Dedifferentiated amniotic fluid mesenchymal stem cell (primary cell): ENCODE measurements at regions not wholly inside any gene's neighbourhood (a gene's known extent, or its start where the extent isn't known, plus 50 kb on each side); places are given as distances from the start of the nearest gene placed in this dataset.
A peak's percentile ranks its signal among the peaks of the same experiment; 100 is the strongest.
"Not testable (repeated sequence)": the region's sequence is repeated elsewhere in the genome, so short reads cannot be mapped to it uniquely, and the experiment has no call there.

Source experiments
- DNase-seq: peaks from one replicate; pipeline ENCODE4 v3.0.0-alpha.2; 2016; ENCODE audit errors: extremely low spot score

GRCh38 chr12:89883630-89884389, 175.2 kb upstream of the ATP2B1 start:
- no peak for DNase-seq

GRCh38 chr12:89882792-89883191, 174.2 kb upstream of the ATP2B1 start:
- DNase-seq, result no peak

DNA sequence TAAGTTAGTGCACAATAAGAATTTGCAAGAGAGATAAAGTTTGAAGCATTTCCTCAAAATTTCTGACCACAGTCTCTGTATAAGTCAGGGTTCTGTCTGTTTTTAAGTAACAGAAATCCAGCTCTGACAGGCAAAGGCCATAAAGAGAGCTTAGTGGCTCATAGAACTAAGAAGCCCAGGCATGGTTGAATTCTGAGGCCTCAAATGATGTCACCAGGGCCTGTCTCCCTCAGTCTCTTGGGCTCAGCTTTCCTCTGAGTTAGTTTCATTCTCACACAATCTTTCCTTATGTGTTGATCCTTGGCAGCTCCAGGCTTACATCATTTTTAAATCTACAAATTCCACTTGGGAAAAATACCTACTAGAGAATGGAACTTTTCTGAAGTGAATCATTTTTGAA, 173.4 kb upstream of the ATP2B1 start:
- peak; percentile 85 for DNase-seq

- no peak for DNase-seq
Measured at GRCh38 chr12:89880690-89881350, 172.2 kb upstream of the ATP2B1 start.

GRCh38 chr12:89879766-89880165, 171.1 kb upstream of the ATP2B1 start:
- no peak for DNase-seq

DNA sequence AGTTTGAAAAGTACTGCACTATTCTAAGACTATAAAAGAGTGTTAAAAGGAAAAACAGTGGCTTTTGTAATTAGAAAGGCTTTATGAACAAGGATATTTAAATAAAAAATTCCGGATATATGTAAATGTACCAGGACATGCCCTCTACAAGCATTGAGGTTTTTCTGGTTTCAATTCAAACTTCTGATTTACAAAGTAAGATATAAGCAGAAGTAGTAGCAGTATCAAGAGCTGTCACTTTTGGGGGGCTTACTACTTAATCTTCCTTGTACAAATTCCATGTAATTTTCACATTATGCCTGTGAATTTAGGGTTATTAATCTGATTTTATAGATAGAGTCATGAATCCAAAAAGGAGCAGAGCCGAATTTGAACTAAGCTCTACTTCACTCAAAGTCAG, 170.3 kb upstream of the ATP2B1 start:
- DNase-seq, result no peak

GRCh38 chr12:89878327-89878726, 169.7 kb upstream of the ATP2B1 start:
- DNase-seq, result no peak

GRCh38 chr12:89877671-89878070, 169.0 kb upstream of the ATP2B1 start:
- DNase-seq, result no peak

DNA sequence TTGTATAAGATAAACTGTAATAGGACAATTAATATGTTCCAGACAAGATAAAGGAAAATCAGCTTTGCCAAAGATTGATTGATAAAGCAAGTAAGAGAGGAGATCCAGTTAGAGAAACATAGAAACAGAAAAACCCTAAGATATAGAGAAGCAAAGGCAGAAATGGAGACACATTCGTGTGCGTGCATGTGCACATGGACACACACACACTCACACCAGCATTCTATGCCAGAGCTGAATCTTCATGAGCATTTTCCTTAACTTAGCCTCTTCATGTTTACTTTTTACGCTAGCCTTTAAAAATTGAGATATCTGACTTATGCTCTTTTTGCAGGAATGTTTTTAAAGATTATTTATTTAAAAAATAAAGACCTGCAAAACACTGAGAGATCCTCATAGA, 168.5 kb upstream of the ATP2B1 start:
- no peak for DNase-seq

- DNase-seq, result no peak
Measured at GRCh38 chr12:89875809-89876208, 167.2 kb upstream of the ATP2B1 start.

DNA sequence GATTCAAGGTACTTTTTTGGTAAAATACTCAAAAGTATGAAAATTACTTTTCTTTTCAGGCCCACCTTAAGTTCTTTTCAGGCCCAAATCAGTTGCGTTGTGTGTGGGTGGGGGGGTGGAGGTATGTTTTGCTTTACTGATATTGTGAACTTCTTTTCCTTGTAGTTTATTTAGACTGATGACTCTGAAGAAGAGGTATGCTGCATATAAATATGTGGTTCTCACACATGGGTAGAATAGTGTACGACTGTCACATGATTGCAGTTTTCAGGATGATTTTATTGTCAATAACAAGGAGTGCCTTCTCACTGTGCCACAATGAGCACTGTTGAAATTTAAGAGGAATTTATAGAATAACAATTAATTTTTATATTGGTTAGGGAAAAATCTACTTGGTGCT, 166.6 kb upstream of the ATP2B1 start:
- no peak for DNase-seq

GRCh38 chr12:89874146-89874545, 165.5 kb upstream of the ATP2B1 start:
- no peak for DNase-seq

DNA sequence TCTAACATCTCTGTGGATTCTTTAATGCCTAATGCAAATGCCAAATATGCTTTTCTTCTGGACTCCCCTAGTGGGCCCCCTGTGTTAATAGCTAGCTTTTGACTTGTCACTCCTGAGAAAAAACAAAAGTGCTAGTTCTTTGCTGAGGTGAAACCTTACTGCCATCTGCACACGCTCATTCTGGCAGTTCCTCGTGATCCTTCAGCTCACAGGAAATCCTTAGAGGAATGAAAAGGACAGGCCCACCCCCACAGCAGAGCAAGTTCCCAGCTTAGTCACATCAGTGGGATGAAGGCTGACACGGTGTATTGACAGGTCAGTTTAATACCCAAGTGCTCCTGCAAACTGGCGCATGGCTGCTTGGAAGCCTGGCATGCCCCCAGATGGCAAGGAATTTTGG, 165.1 kb upstream of the ATP2B1 start:
- no peak for DNase-seq

- DNase-seq, result no peak
Measured at GRCh38 chr12:89872922-89873630, 164.4 kb upstream of the ATP2B1 start.

- no peak for DNase-seq
Measured at GRCh38 chr12:89870413-89871184, 162.0 kb upstream of the ATP2B1 start.

DNA sequence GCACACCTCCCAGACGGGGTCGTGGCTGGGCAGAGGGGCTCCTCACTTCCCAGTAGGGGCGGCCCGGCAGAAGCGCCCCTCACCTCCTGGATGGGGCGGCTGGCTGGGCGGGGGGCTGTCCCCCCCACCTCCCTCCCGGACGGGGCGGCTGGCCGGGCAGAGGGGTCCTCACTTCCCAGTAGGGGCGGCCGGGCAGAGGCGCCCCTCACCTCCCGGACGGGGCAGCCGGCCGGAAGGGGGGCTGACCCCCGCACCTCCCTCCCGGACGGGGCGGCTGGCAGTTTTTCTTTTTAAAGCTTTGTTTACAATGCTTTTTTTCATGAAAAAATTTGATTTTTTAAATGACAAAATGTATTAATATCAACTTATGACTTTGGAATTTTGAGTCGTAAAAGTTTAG, 159.0 kb upstream of the ATP2B1 start:
- DNase-seq, result not testable (repeated sequence)

DNA sequence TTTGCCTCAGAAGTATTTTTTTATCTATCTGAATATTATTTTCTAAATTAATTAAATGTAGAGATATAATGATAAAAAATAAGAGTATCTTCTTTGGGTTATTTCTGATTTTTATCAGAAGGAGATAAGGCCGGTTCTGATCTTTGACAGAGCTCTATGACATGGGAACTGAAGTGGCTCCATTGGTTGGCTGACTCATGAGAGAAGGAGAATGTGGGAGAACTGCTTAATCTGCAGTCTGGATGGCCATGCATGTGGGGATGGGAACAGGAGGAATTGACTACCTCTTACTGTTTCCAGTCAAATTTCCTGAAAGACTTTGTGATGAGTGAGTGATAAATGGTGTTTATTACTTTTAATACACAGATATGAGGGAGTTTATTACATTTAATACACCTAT, 155.8 kb upstream of the ATP2B1 start:
- no peak for DNase-seq

GRCh38 chr12:89863968-89864367, 155.3 kb upstream of the ATP2B1 start:
- no peak for DNase-seq

DNA sequence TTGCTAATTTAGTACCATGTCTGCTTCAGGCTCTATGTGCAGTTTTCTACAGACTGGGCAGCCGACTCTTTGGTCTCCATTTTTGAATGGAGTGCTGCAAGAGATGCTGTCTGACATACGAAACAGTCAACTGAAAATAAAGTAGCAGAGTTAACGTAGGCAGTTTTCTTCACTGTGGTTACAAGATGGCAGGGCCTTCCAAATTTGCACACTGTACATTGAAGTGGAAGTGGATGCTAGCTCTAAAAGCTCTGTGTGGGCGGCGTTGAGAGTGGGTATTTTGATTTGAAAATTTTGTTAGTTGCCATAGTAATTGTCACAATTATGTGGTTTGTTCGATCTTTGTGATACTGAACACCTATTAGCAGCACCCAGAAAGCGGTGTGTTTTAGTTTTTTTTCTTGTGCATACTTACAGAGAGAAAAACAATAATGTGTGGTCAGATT, 154.9 kb upstream of the ATP2B1 start:
- DNase-seq, result no peak

- DNase-seq, result peak; percentile 26
Measured at GRCh38 chr12:89862511-89863445, 154.1 kb upstream of the ATP2B1 start.

- DNase-seq, result no peak
Measured at GRCh38 chr12:89861086-89861485, 152.4 kb upstream of the ATP2B1 start.
